Astrocyte of the cerebellum (primary cell): ENCODE measurements at regions not wholly inside any gene's neighbourhood (a gene's known extent, or its start where the extent isn't known, plus 50 kb on each side); places are given as distances from the start of the nearest gene placed in this dataset.

ENCODE experiments used
- DNase-seq: peaks from one replicate; pipeline ENCODE4 v3.0.0-alpha.2; 2011; ENCODE audit warnings: low read depth
- H3K4me3 ChIP-seq: 2 replicates; pipeline ENCODE4 v1.5.1; 2011; ENCODE audit warnings: mild to moderate bottlenecking, low read depth, low read length, moderate library complexity
- in situ Hi-C: cut with HindIII; loops from 2 replicates; pipeline ENCODE4 v1.10.0; 2017; ENCODE audit warnings: low sequenced_read_pairs
- TF ChIP-seq, protein P1 (sequence below): IDR thresholded peaks from 2 replicates; pipeline ENCODE4 v1.5.1; 2012; ENCODE audit warnings: low read length, low read depth, moderate library complexity, mild to moderate bottlenecking; ENCODE audit errors: missing control alignments

DNA sequence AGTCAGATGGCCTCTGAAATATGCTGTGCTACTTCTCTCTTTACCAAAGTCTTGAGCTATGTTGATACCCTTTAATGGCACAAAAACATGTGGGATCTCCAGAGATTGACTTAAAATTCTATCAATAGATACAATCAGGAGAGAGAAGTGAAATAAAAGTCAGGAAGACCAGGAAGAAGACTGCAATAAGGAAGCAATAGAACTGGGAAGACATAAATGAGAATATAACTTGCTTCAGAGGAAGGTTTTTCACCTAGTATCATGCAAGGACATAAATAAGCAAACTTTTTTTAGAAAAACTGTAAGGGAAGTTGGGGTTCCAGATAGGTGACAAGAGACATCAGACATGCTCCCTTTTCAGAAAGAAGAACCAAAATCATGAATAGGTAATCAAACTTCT, 227.3 kb downstream of the XPNPEP1 start:
- H3K4me3 ChIP-seq: no peak overlapping the region
- TF ChIP-seq, protein P1, sequence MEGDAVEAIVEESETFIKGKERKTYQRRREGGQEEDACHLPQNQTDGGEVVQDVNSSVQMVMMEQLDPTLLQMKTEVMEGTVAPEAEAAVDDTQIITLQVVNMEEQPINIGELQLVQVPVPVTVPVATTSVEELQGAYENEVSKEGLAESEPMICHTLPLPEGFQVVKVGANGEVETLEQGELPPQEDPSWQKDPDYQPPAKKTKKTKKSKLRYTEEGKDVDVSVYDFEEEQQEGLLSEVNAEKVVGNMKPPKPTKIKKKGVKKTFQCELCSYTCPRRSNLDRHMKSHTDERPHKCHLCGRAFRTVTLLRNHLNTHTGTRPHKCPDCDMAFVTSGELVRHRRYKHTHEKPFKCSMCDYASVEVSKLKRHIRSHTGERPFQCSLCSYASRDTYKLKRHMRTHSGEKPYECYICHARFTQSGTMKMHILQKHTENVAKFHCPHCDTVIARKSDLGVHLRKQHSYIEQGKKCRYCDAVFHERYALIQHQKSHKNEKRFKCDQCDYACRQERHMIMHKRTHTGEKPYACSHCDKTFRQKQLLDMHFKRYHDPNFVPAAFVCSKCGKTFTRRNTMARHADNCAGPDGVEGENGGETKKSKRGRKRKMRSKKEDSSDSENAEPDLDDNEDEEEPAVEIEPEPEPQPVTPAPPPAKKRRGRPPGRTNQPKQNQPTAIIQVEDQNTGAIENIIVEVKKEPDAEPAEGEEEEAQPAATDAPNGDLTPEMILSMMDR: no peak
- in situ Hi-C loops: no loop called here
- no peak for DNase-seq

DNA sequence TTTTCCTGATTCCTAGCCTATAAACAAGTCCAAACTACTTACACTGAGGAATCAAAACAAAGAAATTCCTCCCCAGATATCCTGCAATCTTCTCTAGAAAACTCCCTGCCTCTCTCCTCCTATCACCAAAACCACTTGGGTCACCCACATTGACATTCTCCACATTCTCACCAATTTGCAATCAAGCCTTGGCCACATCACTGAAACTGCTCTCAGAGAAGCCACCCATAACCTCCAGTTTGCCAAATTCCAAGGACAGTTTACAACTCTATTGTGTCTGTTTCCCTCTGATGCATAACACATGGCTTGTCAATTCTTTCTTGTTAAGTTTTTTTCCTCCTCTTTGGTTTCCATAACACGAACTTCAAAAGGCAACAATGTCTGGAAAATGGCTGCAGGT, 233.5 kb downstream of the XPNPEP1 start:
- no peak overlapping the region for H3K4me3 ChIP-seq
- in situ Hi-C loops: no loop called here

DNA sequence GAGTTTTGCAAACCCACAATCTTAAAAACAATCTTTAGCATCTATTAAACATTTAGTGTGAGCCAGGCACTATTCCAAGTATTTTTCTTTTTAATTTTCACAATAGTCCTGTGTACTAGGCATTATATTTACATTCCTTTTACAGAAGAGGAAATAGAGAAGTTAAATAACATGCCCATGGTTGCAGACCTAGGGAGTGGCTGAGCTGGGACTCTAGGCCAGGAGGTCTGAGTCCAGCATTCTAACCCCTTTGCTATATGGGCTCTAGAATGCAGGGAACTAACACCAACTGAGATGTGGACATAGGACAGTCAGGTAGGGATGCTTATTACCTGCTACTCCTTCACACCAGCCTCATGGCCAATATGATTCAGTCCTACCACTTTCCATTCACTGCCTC, 243.8 kb downstream of the XPNPEP1 start:
- in situ Hi-C loops: no loop called here
- no peak for DNase-seq
- no peak overlapping the region for H3K4me3 ChIP-seq
- TF ChIP-seq, protein P1: no peak

More for the DNA sequence above, 233.5 kb downstream of the XPNPEP1 start:
- DNase-seq: no peak
- TF ChIP-seq, protein P1: no peak

DNA sequence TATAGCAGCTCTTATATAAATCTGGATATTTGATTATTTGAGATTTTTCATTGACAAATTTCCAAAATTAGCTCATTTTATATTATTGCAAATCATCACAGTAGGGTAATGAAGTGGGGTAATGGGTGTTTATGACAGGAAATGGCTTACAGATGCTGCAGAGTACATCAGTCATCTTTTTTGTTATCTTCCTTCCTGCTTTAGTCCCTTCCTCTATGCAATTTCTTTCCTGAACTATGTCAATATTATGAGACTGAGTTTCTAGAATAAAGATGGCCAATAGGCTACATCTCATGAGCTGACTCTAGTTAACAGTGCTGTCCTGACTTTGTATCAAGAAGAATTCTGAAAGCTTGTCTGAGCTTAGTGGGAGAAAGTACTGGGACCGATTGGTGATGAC, 244.5 kb downstream of the XPNPEP1 start:
- in situ Hi-C loops: no loop called here
- TF ChIP-seq, protein P1: no peak
- no peak overlapping the region for H3K4me3 ChIP-seq
- no peak for DNase-seq

DNA sequence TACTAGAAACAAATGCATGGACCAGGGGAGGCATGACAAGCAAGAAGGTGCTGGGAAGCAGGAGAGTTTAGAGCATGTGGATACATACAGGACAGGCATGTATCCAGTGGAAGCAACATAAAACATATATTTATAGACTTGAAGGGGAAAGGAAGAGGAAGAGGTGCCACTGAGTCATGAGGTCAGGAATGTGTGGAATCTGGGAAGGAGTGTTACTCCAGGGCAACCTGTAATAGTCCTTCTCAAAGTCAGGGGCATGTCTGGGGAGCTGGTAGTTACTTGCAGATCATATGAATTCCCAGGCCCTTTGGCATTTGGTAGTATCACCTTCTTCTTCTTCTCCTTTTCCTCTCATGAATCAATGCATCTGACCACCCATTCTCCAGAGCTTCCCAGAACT, 246.6 kb downstream of the XPNPEP1 start:
- TF ChIP-seq, protein P1: no peak
- DNase-seq: no peak
- H3K4me3 ChIP-seq: no peak overlapping the region
- in situ Hi-C loops: no loop called here

DNA sequence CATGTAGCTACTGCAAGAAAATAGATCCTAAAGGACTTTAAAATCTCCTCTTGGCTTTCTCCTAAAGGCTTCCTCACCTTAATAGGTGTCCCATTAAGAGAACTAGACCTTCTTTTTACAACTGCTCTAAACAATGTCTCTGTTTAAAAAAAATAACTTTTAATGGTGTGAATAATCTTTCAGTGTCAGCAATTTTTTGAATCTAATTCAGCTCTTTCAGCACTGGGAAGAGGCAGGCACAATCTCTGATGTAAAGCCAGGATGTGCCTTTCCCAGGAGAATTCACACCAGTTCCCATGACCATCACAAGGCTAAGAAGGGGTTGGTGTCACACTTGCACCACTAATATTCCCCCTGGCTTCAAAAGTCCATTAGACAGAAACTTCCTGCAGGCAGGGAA, 254.6 kb downstream of the XPNPEP1 start:
- H3K4me3 ChIP-seq: no peak overlapping the region
- in situ Hi-C loops: no loop called here
- TF ChIP-seq, protein P1: no peak
- no peak for DNase-seq

DNA sequence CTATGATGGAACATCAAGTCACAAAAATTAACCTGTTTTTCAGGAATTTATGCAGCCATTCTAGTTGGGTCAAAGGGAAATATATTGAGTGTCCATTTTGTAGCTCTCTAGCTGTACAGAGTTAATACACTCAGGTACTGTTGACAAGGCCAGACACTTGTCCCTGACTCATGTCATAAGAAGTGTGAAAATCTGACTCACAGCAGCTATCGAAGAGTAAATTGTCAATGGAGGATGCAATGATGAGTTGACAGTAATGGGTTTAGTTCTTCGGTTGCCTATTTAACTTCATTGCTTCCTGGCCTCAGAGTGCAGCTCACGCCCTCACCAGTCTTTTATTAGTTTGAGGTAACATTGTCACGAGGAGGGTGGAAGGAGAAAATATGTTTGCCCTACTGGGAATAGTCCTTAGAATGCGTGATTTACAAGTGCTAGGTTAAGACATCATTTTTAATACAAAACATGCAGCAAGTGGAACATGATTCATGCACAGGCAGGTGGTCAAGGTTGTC, 255.1 kb downstream of the XPNPEP1 start:
- in situ Hi-C loops: no loop called here
- DNase-seq: no peak
- TF ChIP-seq, protein P1: no peak
- no peak overlapping the region for H3K4me3 ChIP-seq
